Aorta (tissue), 5 donors: ENCODE measurements at regions not wholly inside any gene's neighbourhood (a gene's known extent, or its start where the extent isn't known, plus 50 kb on each side); places are given as distances from the start of the nearest gene placed in this dataset.

Experiments used
- ATAC-seq: fragments of 200-7000 bp; cut with Tn5 transposase; one replicate; pipeline ENCODE4 v1.9.1; 2022; ENCODE audit warnings: moderate library complexity; ENCODE audit not compliant: low FRiP score
- DNase-seq, 2 donors: peaks; one replicate each; pipeline ENCODE4 v3.0.0-alpha.2; 2020
- H3K27ac ChIP-seq, 2 donors: one replicate each; pipeline ENCODE4 v1.5.1; 2013; ENCODE audit warnings: low read length in 2 of 2, mild to moderate bottlenecking in 2 of 2, moderate library complexity in 2 of 2, control low read depth in 1 of 2, inconsistent platforms in 1 of 2, low read depth in 1 of 2
- H3K27me3 ChIP-seq, 2 donors: one replicate each; pipeline ENCODE4 v1.6.1; 2013; ENCODE audit warnings: control low read depth in 1 of 2, low read length in 1 of 2, mild to moderate bottlenecking in 1 of 2, moderate library complexity in 1 of 2; ENCODE audit not compliant: insufficient read depth in 2 of 2, control insufficient read depth in 1 of 2
- H3K36me3 ChIP-seq, 2 donors: one replicate each; pipeline ENCODE4 v1.6.1; 2013; ENCODE audit warnings: control low read depth in 1 of 2, low read length in 1 of 2, mild to moderate bottlenecking in 1 of 2; ENCODE audit not compliant: insufficient read depth in 2 of 2, control insufficient read depth in 1 of 2
- H3K4me1 ChIP-seq, 2 donors: one replicate each; pipeline ENCODE4 v1.6.1; 2013; ENCODE audit warnings: low read length in 2 of 2, control low read depth in 1 of 2, mild to moderate bottlenecking in 1 of 2, moderate library complexity in 1 of 2; ENCODE audit not compliant: insufficient read depth in 2 of 2, control insufficient read depth in 1 of 2
- H3K4me3 ChIP-seq, 2 donors: one replicate each; pipeline ENCODE4 v1.5.1; 2013; ENCODE audit warnings: low read length in 2 of 2, control low read depth in 1 of 2, mild to moderate bottlenecking in 1 of 2
- H3K9me3 ChIP-seq: one replicate; pipeline ENCODE4 v1.6.1; 2013; ENCODE audit warnings: mild to moderate bottlenecking, low read length; ENCODE audit not compliant: control insufficient read depth
- WGBS, 2 donors: extraction: QIAGEN DNeasy Blood & Tissue Kit; methylation state at CpG; one replicate each; pipeline ENCODE4 v1.1.7; 2013; 5-methylcytosine and 5-hydroxymethylcytosine counted together
- intact Hi-C, 2 donors: fragments of 100-400 bp; cut with DNase I; formaldehyde crosslinking; loops; one replicate each; pipeline versions ENCODE4 v1.14.2 to v1.15.0; 2022
- donor health status: healthy with polysubstance abuse.
- donor health status: Bipolar disorder and iron deficiency.
- donor health status: DM: no; HTN: no; CAD: no.
- donor health status: DM: no; HTN: no; CAD: no.
- donor health status: DM: yes; HTN: yes; CAD: no.

DNA sequence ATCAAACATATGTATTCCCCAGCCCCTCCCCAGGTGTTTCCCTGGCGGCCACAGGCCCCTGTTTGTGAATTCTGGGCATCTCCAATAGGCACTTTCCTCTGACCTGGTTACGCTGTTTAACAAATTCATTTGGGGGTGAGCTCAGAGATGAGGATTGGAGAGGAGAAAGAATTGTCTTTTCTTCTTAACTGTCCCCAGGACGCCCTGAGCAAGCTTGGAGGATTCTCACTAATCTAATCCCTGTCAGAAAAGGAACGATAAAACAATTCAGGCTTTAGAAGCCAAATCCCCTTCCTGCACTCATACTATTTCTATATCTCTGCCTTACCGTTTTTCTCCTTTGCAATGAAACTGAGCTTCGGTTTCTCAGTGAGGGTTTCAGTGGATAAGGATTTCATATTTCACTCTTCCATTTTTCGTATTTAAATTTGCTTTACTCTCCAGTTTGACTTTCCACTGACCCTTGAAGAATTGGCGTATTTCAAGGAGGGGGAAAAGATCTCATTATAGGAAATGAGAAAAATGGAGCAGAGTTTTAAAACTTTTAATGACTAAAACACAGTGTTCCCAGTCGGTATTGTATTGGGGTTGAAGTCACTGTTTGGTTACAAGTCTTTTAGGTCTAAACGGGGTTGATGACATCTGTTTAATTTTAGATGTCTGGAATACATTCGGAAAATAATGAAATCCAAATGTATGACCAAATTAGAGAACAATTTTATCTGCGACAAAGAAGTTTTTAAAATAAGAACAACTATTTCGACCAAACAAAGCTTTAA lies 180.1 kb downstream of the MACROH2A1 start:
- peaks cover 0 to 4% of the 10 kb centered on the region in 2 donors for H3K4me1 ChIP-seq
- no peak overlapping the region for H3K4me3 ChIP-seq
- H3K27ac ChIP-seq = no peak overlapping the region
- no peaks in the 10 kb centered on the region for H3K9me3 ChIP-seq
- no peak for ATAC-seq
- DNase-seq = no peak
- no peaks in the 10 kb centered on the region for H3K36me3 ChIP-seq
- no peaks in the 10 kb centered on the region for H3K27me3 ChIP-seq
- intact Hi-C loops = no loop called here
- 42 to 44% methylated on average over 13 of the region's 13 CpGs for WGBS, 2 donors

DNA sequence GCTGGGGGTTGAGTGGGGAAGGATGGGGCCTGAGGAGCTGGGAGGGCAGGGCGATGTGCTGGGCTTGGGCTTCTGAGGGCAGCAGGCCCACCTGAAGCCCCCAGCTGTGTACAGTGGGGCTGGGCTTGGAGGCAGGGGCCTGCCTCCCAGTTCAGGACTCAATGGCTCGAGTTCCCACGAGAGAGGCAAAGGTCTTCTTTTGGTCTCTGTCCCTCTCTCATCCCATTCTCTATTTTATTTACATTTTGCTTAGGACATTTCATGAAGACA lies 180.6 kb downstream of the MACROH2A1 start:
- DNase-seq (no peak), ATAC-seq (no peak)
- Histone ChIP-seq H3K4me1 (peaks cover 0 to 4% of the 10 kb centered on the region in 2 donors), H3K9me3 (no peaks in the 10 kb centered on the region), H3K4me3 (no peak overlapping the region), H3K27me3 (no peaks in the 10 kb centered on the region), H3K36me3 (no peaks in the 10 kb centered on the region), H3K27ac (no peak overlapping the region)
- WGBS, 2 donors = 98 to 100% methylated on average over 3 of the region's 3 CpGs
- intact Hi-C loops = no loop called here

DNA sequence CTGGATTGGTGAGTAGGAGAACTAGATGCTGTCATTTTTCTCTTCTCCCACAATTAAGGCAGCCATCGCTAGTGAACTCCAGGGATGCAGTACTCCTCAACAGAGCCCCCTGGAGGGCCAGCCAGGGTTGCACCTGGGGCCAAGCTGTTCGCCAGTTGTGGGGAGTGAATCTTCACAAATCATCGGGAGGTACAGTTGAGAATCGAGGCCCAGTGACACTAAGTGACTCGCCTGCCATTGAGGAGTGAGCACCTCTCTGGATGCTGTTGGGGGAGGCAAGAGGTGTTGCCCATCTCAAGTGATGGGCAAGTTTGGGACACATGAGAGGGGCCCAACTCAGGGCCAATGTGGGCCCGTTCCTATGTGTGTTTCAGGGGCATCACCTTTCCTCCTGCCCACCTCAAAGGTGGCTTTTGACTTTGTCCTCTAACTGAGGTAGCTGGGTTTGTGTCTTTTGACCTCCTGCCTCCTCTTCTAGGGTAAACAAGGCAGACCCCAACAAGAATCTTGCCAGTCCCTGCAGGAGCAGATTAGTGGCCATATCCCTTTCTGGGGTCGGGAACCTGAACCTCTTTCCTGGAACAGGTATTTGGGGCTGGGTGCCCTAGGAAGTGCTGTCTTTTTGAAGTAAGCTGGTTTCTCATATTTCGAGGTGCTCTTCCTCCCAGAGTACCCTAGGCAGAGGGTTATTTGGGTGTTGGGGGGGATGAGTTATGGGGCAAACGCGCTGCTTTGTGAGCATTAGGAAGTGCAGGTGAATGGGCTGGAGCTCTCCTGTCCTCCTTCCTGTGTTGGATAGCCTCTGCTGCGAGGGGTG lies 181.2 kb downstream of the MACROH2A1 start:
- no peak for ATAC-seq
- H3K27ac ChIP-seq = no peak overlapping the region
- DNase-seq = peak in 1 of 2 donors; percentile 27
- H3K36me3 ChIP-seq = no peaks in the 10 kb centered on the region
- intact Hi-C loops = no loop called here
- no peaks in the 10 kb centered on the region for H3K27me3 ChIP-seq
- H3K4me3 ChIP-seq = no peak overlapping the region
- WGBS, 2 donors = 96 to 98% methylated on average over 11 of the region's 11 CpGs
- H3K9me3 ChIP-seq = no peaks in the 10 kb centered on the region
- peaks cover 0 to 4% of the 10 kb centered on the region in 2 donors for H3K4me1 ChIP-seq

DNA sequence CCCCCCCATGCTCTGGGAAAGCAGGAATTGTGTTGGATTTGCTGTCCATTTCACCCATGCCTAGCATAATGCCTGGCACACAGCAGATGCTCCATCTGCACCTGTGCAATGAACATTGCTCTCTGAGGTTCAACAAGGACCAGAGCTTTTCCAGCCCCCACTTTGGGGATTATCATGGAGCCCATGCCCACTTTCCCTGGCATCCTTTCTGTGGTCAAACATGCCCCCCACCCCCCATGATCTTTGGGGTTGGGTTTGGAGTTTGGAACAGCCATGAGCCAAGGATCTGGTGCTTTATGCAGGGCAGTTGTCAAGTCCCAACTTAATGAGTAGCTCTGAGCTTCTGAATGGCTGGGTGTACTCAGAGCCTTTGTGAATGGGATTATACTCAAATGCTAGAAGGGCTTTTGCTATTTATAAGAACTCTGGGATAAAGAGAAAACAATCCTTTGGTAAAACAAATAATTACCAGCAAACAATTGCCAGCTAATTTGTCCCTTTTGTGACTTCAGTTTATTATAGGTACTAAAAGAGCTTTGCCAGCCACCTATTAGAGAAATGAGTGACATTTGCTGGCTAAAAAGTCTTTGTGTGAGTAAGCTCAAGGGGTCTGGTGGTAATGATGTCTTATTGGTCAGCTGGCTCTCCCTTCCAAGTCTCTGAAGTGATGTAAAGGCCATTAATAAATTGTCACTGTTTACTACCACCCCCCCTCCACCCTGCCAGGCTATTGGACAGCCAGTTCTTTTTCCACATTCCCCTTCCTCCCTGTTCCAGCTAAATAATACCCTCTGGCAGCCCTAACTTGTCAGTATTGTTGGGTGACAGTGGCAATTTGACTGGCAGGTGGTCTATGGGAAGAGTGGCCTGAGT lies 182.3 kb downstream of the MACROH2A1 start:
- Histone ChIP-seq H3K4me1 (peaks cover 0 to 4% of the 10 kb centered on the region in 2 donors), H3K36me3 (no peaks in the 10 kb centered on the region), H3K4me3 (no peak overlapping the region), H3K9me3 (no peaks in the 10 kb centered on the region), H3K27ac (no peak overlapping the region), H3K27me3 (no peaks in the 10 kb centered on the region)
- DNase-seq (no peak), ATAC-seq (no peak)
- intact Hi-C loops = no loop called here

GRCh38 chr5:135215617-135216470 lies 181.8 kb upstream of the PITX1 start:
- no peaks in the 10 kb centered on the region for H3K36me3 ChIP-seq
- H3K27ac ChIP-seq = no peak overlapping the region
- DNase-seq (no peak), ATAC-seq (no peak)
- no peaks in the 10 kb centered on the region for H3K27me3 ChIP-seq
- 88 to 91% methylated on average over 7 of the region's 7 CpGs for WGBS, 2 donors
- no peak overlapping the region for H3K4me3 ChIP-seq
- intact Hi-C loops = no loop called here
- no peaks in the 10 kb centered on the region for H3K9me3 ChIP-seq
- H3K4me1 ChIP-seq = peaks cover 0 to 4% of the 10 kb centered on the region in 2 donors

DNA sequence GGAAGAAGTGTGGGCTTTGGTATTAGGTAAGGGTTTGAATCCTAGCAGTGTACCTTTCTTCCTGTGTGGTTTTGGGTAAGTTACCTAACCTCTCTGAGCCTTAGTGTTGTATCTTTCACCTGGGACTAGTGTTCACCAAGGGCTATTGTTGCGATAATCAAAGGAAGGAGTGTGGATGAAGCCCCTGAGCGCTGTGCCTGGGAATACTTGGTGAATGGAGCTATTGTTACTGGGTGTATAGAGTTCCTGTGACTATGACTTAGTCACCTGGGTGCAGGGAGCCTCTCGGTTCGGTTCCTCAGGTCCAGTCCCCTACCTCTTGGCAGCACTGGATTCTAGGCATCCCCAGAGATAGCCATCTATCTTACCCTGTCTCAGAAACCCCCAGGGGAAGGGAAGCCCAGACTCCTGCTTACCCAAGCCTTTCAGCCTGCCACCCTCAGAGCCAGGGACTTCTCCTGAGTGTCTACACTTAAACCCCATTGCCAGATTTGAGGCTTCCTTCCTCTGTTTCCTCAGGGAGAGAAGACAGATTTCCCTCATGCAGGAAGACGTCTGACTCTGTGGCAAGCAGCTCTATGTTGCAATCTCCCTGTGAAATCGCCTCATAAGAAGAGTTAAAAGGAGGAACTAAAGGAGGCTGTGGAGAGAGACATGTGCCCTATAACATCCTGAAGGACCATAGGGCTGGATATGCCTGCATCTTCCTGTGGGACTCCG lies 181.0 kb upstream of the PITX1 start:
- Histone ChIP-seq H3K4me1 (peaks cover 0 to 4% of the 10 kb centered on the region in 2 donors), H3K36me3 (no peaks in the 10 kb centered on the region), H3K27me3 (no peaks in the 10 kb centered on the region), H3K4me3 (no peak overlapping the region), H3K27ac (no peak overlapping the region), H3K9me3 (no peaks in the 10 kb centered on the region)
- WGBS, 2 donors = 80% methylated on average over 7 of the region's 7 CpGs
- ATAC-seq (no peak), DNase-seq (no peak)
- intact Hi-C loops = no loop called here

- WGBS, 2 donors = 88 to 90% methylated on average over 15 of the region's 15 CpGs
- Histone ChIP-seq H3K27ac (no peak overlapping the region), H3K9me3 (no peaks in the 10 kb centered on the region), H3K36me3 (no peaks in the 10 kb centered on the region), H3K4me3 (no peak overlapping the region), H3K27me3 (no peaks in the 10 kb centered on the region), H3K4me1 (no peaks in the 10 kb centered on the region)
- intact Hi-C loops = no loop called here
- DNase-seq (no peak), ATAC-seq (no peak)
Observed at GRCh38 chr5:135213466-135214239, 179.6 kb upstream of the PITX1 start.
